Liver (tissue), 7 donors: ENCODE measurements at regions not wholly inside any gene's neighbourhood (a gene's known extent, or its start where the extent isn't known, plus 50 kb on each side); places are given as distances from the start of the nearest gene placed in this dataset.

Source experiments
- DNase-seq: peaks from one replicate; pipeline ENCODE4 v3.0.0-alpha.2; 2017; ENCODE audit warnings: low spot score
- H3K27ac ChIP-seq, 2 donors: one replicate each; pipeline ENCODE4 v1.7.0; 2013; ENCODE audit warnings: inconsistent platforms in 2 of 2, low read length in 2 of 2, control low read depth in 1 of 2, low read depth in 1 of 2, mild to moderate bottlenecking in 1 of 2
- H3K27me3 ChIP-seq, 4 donors: one replicate each; pipeline versions ENCODE4 v1.6.1 to v1.7.0; 2013; ENCODE audit warnings: low read length in 3 of 4, inconsistent platforms in 1 of 4, mild to moderate bottlenecking in 1 of 4, moderate library complexity in 1 of 4; ENCODE audit not compliant: control insufficient read depth in 4 of 4, insufficient read depth in 4 of 4
- H3K36me3 ChIP-seq, 4 donors: one replicate each; pipeline versions ENCODE4 v1.6.1 to v1.7.0; 2013; ENCODE audit warnings: low read length in 3 of 4, mild to moderate bottlenecking in 3 of 4, low read depth in 1 of 4, moderate library complexity in 1 of 4; ENCODE audit not compliant: control insufficient read depth in 4 of 4, insufficient read depth in 3 of 4
- H3K4me1 ChIP-seq, 4 donors: one replicate each; pipeline versions ENCODE4 v1.6.1 to v1.7.0; 2013; ENCODE audit warnings: low read length in 3 of 4, mild to moderate bottlenecking in 3 of 4, moderate library complexity in 1 of 4; ENCODE audit not compliant: control insufficient read depth in 4 of 4, insufficient read depth in 4 of 4
- H3K4me3 ChIP-seq, 3 donors: one replicate each; pipeline versions ENCODE4 v1.6.1 to v1.7.0; 2013; ENCODE audit warnings: low read length in 3 of 3, control low read depth in 1 of 3, low read depth in 1 of 3, mild to moderate bottlenecking in 1 of 3
- H3K9ac ChIP-seq, 2 donors: one replicate each; pipeline ENCODE4 v1.7.0; 2013; ENCODE audit warnings: low read length in 2 of 2, mild to moderate bottlenecking in 2 of 2, moderate library complexity in 2 of 2, control low read depth in 1 of 2, low read depth in 1 of 2
- H3K9me3 ChIP-seq, 4 donors: one replicate each; pipeline versions ENCODE4 v1.6.1 to v1.7.0; 2013; ENCODE audit warnings: low read length in 3 of 4; ENCODE audit not compliant: control insufficient read depth in 4 of 4
- EGR1 ChIP-seq, 2 donors: IDR thresholded peaks; 2 replicates each; pipeline ENCODE4 v1.6.1; 2016 to 2018; ENCODE audit warnings: antibody characterized with exemption in 2 of 2, low read depth in 2 of 2
- FOXA1 ChIP-seq: IDR thresholded peaks from 2 replicates; pipeline ENCODE4 v1.6.1; 2016; ENCODE audit warnings: antibody characterized with exemption
- FOXA2 ChIP-seq: IDR thresholded peaks from 2 replicates; pipeline ENCODE4 v1.6.1; 2016; ENCODE audit warnings: antibody characterized with exemption
- HNF4A ChIP-seq, 2 donors: conservative IDR thresholded peaks; 2 replicates each; pipeline ENCODE4 v1.6.1; 2016; ENCODE audit warnings: antibody characterized with exemption in 2 of 2, mild to moderate bottlenecking in 2 of 2
- HNF4G ChIP-seq: IDR thresholded peaks from 2 replicates; pipeline ENCODE4 v1.6.1; 2016; ENCODE audit warnings: antibody characterized with exemption
- JUND ChIP-seq, 2 donors: IDR thresholded peaks; 2 replicates each; pipeline ENCODE4 v1.6.1; 2016; ENCODE audit warnings: antibody characterized with exemption in 2 of 2
- NR2F2 ChIP-seq: IDR thresholded peaks from 2 replicates; pipeline ENCODE4 v1.6.1; 2016; ENCODE audit warnings: antibody characterized with exemption
- RXRA ChIP-seq, 2 donors: IDR thresholded peaks; 2 replicates each; pipeline ENCODE4 v1.6.1; 2017 to 2018; ENCODE audit warnings: antibody characterized with exemption in 2 of 2, mild to moderate bottlenecking in 1 of 2
- SP1 ChIP-seq: IDR thresholded peaks from 2 replicates; pipeline ENCODE4 v1.6.1; 2018; ENCODE audit warnings: antibody characterized with exemption, mild to moderate bottlenecking
- YY1 ChIP-seq: IDR thresholded peaks from 2 replicates; pipeline ENCODE4 v1.6.1; 2016; ENCODE audit warnings: antibody characterized with exemption, mild to moderate bottlenecking
- WGBS: extraction: QIAGEN DNeasy Blood & Tissue Kit; methylation state at CpG from one replicate; pipeline ENCODE4 v1.1.7; 2013; 5-methylcytosine and 5-hydroxymethylcytosine counted together
- TF ChIP-seq, protein P1 (sequence below): IDR thresholded peaks from 2 replicates; pipeline ENCODE4 v1.6.1; 2016; ENCODE audit warnings: antibody characterized with exemption, mild to moderate bottlenecking
- TF ChIP-seq, protein P2 (sequence below): IDR thresholded peaks from 2 replicates; pipeline ENCODE4 v1.6.1; 2016; ENCODE audit warnings: antibody characterized with exemption
- TF ChIP-seq, protein P3 (sequence below): IDR thresholded peaks from 2 replicates; pipeline ENCODE4 v1.6.1; 2016; ENCODE audit warnings: antibody characterized with exemption
- donor health status: healthy.
- donor health status: healthy.
- donor health status: healthy.
- donor health status: healthy.

- H3K9me3 ChIP-seq, result no peaks in the 10 kb centered on the region
- H3K27me3 ChIP-seq, result no peaks in the 10 kb centered on the region
- no peak for DNase-seq
- TF ChIP-seq NR2F2 (peak; percentile 63), FOXA1 (no peak), EGR1 (IDR thresholded peaks at IDR 0.05; ENCODE audit: low read depth in 2 of 2) (no peak)
- TF ChIP-seq, protein P1, sequence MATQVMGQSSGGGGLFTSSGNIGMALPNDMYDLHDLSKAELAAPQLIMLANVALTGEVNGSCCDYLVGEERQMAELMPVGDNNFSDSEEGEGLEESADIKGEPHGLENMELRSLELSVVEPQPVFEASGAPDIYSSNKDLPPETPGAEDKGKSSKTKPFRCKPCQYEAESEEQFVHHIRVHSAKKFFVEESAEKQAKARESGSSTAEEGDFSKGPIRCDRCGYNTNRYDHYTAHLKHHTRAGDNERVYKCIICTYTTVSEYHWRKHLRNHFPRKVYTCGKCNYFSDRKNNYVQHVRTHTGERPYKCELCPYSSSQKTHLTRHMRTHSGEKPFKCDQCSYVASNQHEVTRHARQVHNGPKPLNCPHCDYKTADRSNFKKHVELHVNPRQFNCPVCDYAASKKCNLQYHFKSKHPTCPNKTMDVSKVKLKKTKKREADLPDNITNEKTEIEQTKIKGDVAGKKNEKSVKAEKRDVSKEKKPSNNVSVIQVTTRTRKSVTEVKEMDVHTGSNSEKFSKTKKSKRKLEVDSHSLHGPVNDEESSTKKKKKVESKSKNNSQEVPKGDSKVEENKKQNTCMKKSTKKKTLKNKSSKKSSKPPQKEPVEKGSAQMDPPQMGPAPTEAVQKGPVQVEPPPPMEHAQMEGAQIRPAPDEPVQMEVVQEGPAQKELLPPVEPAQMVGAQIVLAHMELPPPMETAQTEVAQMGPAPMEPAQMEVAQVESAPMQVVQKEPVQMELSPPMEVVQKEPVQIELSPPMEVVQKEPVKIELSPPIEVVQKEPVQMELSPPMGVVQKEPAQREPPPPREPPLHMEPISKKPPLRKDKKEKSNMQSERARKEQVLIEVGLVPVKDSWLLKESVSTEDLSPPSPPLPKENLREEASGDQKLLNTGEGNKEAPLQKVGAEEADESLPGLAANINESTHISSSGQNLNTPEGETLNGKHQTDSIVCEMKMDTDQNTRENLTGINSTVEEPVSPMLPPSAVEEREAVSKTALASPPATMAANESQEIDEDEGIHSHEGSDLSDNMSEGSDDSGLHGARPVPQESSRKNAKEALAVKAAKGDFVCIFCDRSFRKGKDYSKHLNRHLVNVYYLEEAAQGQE, result no peak
- H3K36me3 ChIP-seq, result no peaks in the 10 kb centered on the region
- peaks cover 0 to 3% (median 0%) of the 10 kb centered on the region in 4 donors for H3K4me1 ChIP-seq
- H3K9ac ChIP-seq, result no peak overlapping the region
- no peak overlapping the region for H3K4me3 ChIP-seq
- H3K27ac ChIP-seq, result no peak overlapping the region
- WGBS, result 37% methylated on average over 2 of the region's 2 CpGs
Observed at GRCh38 chr12:38516418-38516817, 199.8 kb downstream of the ALG10B start.

- Histone ChIP-seq H3K4me1 (no peaks in the 10 kb centered on the region), H3K27me3 (no peaks in the 10 kb centered on the region), H3K27ac (no peak overlapping the region), H3K9ac (no peak overlapping the region), H3K4me3 (no peak overlapping the region), H3K9me3 (no peaks in the 10 kb centered on the region), H3K36me3 (no peaks in the 10 kb centered on the region)
- TF ChIP-seq, protein P2, sequence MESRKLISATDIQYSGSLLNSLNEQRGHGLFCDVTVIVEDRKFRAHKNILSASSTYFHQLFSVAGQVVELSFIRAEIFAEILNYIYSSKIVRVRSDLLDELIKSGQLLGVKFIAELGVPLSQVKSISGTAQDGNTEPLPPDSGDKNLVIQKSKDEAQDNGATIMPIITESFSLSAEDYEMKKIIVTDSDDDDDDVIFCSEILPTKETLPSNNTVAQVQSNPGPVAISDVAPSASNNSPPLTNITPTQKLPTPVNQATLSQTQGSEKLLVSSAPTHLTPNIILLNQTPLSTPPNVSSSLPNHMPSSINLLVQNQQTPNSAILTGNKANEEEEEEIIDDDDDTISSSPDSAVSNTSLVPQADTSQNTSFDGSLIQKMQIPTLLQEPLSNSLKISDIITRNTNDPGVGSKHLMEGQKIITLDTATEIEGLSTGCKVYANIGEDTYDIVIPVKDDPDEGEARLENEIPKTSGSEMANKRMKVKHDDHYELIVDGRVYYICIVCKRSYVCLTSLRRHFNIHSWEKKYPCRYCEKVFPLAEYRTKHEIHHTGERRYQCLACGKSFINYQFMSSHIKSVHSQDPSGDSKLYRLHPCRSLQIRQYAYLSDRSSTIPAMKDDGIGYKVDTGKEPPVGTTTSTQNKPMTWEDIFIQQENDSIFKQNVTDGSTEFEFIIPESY, result no peak
- TF ChIP-seq, protein P3, sequence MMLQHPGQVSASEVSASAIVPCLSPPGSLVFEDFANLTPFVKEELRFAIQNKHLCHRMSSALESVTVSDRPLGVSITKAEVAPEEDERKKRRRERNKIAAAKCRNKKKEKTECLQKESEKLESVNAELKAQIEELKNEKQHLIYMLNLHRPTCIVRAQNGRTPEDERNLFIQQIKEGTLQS, result no peak
- no peak for TF ChIP-seq FOXA2
- no peak for TF ChIP-seq HNF4A (conservative IDR thresholded peaks at IDR 0.05)
- TF ChIP-seq YY1, result no peak
- TF ChIP-seq JUND (IDR thresholded peaks at IDR 0.05), result no peak
- no peak for DNase-seq
Observed at GRCh38 chr12:38523920-38524319, 207.3 kb downstream of the ALG10B start.

GRCh38 chr12:38527631-38528030 lies 211.1 kb downstream of the ALG10B start:
- Histone ChIP-seq H3K27ac (no peak overlapping the region), H3K9me3 (no peaks in the 10 kb centered on the region), H3K27me3 (no peaks in the 10 kb centered on the region), H3K4me1 (no peaks in the 10 kb centered on the region), H3K4me3 (no peak overlapping the region), H3K36me3 (no peaks in the 10 kb centered on the region), H3K9ac (no peak overlapping the region)
- TF ChIP-seq RXRA (IDR thresholded peaks at IDR 0.05) (no peak), HNF4G (no peak), SP1 (no peak), HNF4A (conservative IDR thresholded peaks at IDR 0.05) (no peak)
- TF ChIP-seq, protein P2, result no peak
- no peak for DNase-seq
- WGBS, result 62% methylated on average over 4 of the region's 4 CpGs
